ENCODE measurements at regions not wholly inside any gene's neighbourhood (a gene's known extent, or its start where the extent isn't known, plus 50 kb on each side); places are given as distances from the start of the nearest gene placed in this dataset.

GRCh38 chr2:22822835-22823234 is 562.1 kb upstream of the KLHL29 start:
- TF ChIP-seq TAF1 (IDR thresholded peaks at IDR 0.05; ENCODE audit: borderline replicate concordance, insufficient read depth, low read length) (no peak), FOXP2 (optimal IDR thresholded peaks at IDR 0.05; ENCODE audit: borderline replicate concordance, extremely low read depth, extremely low read length, insufficient read depth) (no peak), REST (IDR thresholded peaks at IDR 0.05; ENCODE audit: insufficient read depth in 1 of 2, low read depth in 2 of 2, low read length in 2 of 2) (no peak), POLR2AphosphoS5 (IDR thresholded peaks at IDR 0.05; ENCODE audit: low read depth, low read length) (no peak), SIN3A (IDR thresholded peaks at IDR 0.05; ENCODE audit: borderline replicate concordance, insufficient read depth, low read length) (no peak)

- no peak for TF ChIP-seq REST (IDR thresholded peaks at IDR 0.05; ENCODE audit: insufficient read depth in 1 of 2, low read depth in 2 of 2, low read length in 2 of 2)
These were observed 560.4 kb upstream of the KLHL29 start for GRCh38 chr2:22824618-22825017.

- no peak for TF ChIP-seq TAF1 (IDR thresholded peaks at IDR 0.05; ENCODE audit: borderline replicate concordance, insufficient read depth, low read length)
- TF ChIP-seq FOXP2 (optimal IDR thresholded peaks at IDR 0.05; ENCODE audit: borderline replicate concordance, extremely low read depth, extremely low read length, insufficient read depth), result no peak
- no peak for TF ChIP-seq SIN3A (IDR thresholded peaks at IDR 0.05; ENCODE audit: borderline replicate concordance, insufficient read depth, low read length)
- TF ChIP-seq REST (IDR thresholded peaks at IDR 0.05; ENCODE audit: insufficient read depth in 1 of 2, low read depth in 2 of 2, low read length in 2 of 2), result no peak
- TF ChIP-seq POLR2AphosphoS5 (IDR thresholded peaks at IDR 0.05; ENCODE audit: low read depth, low read length), result no peak
These were observed 558.3 kb upstream of the KLHL29 start for GRCh38 chr2:22826703-22827102.

- TF ChIP-seq REST (IDR thresholded peaks at IDR 0.05; ENCODE audit: insufficient read depth in 1 of 2, low read depth in 2 of 2, low read length in 2 of 2), result no peak
- TF ChIP-seq POLR2AphosphoS5 (IDR thresholded peaks at IDR 0.05; ENCODE audit: low read depth, low read length), result no peak
- TF ChIP-seq SIN3A (IDR thresholded peaks at IDR 0.05; ENCODE audit: borderline replicate concordance, insufficient read depth, low read length), result no peak
- no peak for TF ChIP-seq FOXP2 (optimal IDR thresholded peaks at IDR 0.05; ENCODE audit: borderline replicate concordance, extremely low read depth, extremely low read length, insufficient read depth)
- no peak for TF ChIP-seq TAF1 (IDR thresholded peaks at IDR 0.05; ENCODE audit: borderline replicate concordance, insufficient read depth, low read length)
These were observed 555.2 kb upstream of the KLHL29 start for GRCh38 chr2:22829791-22830190.

GRCh38 chr2:22832196-22832595 is 552.8 kb upstream of the KLHL29 start:
- TF ChIP-seq FOXP2 (optimal IDR thresholded peaks at IDR 0.05; ENCODE audit: borderline replicate concordance, extremely low read depth, extremely low read length, insufficient read depth) (no peak), REST (IDR thresholded peaks at IDR 0.05; ENCODE audit: insufficient read depth in 1 of 2, low read depth in 2 of 2, low read length in 2 of 2) (no peak), SIN3A (IDR thresholded peaks at IDR 0.05; ENCODE audit: borderline replicate concordance, insufficient read depth, low read length) (no peak), TAF1 (IDR thresholded peaks at IDR 0.05; ENCODE audit: borderline replicate concordance, insufficient read depth, low read length) (no peak), POLR2AphosphoS5 (IDR thresholded peaks at IDR 0.05; ENCODE audit: low read depth, low read length) (no peak)

Measured in PFSK-1 (cell line).